Lower leg skin (tissue), 4 donors: ENCODE measurements at regions not wholly inside any gene's neighbourhood (a gene's known extent, or its start where the extent isn't known, plus 50 kb on each side); places are given as distances from the start of the nearest gene placed in this dataset.

Experiments used
- DNase-seq, 2 donors: peaks; one replicate each; pipeline ENCODE4 v3.0.0-alpha.2; 2019; ENCODE audit warnings: low spot score in 2 of 2
- H3K4me3 ChIP-seq: fragments of 200-600 bp; sonication (generic); 2 replicates; pipeline ENCODE4 v1.5.1; 2017; ENCODE audit warnings: mild to moderate bottlenecking, low read depth; ENCODE audit not compliant: poor library complexity, severe bottlenecking
- CTCF ChIP-seq, 3 donors: fragments of 450-650 bp; IDR thresholded peaks; one replicate each; pipeline ENCODE4 v1.5.1; 2016; ENCODE audit warnings: antibody characterized with exemption in 3 of 3, mild to moderate bottlenecking in 3 of 3, moderate library complexity in 2 of 3
- POLR2A ChIP-seq, 2 donors: fragments of 450-650 bp; IDR thresholded peaks; one replicate each; pipeline ENCODE4 v1.6.1; 2016 to 2017; ENCODE audit warnings: antibody characterized with exemption in 2 of 2, mild to moderate bottlenecking in 1 of 2, moderate library complexity in 1 of 2
- WGBS, 2 donors: methylation state at CpG; one replicate each; pipeline ENCODE4 v1.1.5; 2018; 5-methylcytosine and 5-hydroxymethylcytosine counted together
- intact Hi-C: fragments of 100-400 bp; cut with DNase I; formaldehyde crosslinking; loops from one replicate; pipeline ENCODE4 v1.15.0; 2023; ENCODE audit warnings: low total_unique reads

- no peak for DNase-seq
- TF ChIP-seq POLR2A (IDR thresholded peaks at IDR 0.05) (no peak), CTCF (IDR thresholded peaks at IDR 0.05) (no peak)
- WGBS, 2 donors = 61 to 79% methylated on average over 3 of the region's 3 CpGs
- intact Hi-C loops = no loop called here
- no peak overlapping the region for H3K4me3 ChIP-seq
Observed at GRCh38 chr2:62423883-62424458, 82.0 kb downstream of the TMEM17 start.

- DNase-seq = peak in 1 of 2 donors; percentile 57
- WGBS, 2 donors = 44 to 53% methylated on average over 6 of the region's 6 CpGs
- TF ChIP-seq POLR2A (IDR thresholded peaks at IDR 0.05) = no peak
- TF ChIP-seq CTCF (IDR thresholded peaks at IDR 0.05) = no peak
- intact Hi-C loops = no loop called here
- no peak overlapping the region for H3K4me3 ChIP-seq
Observed at GRCh38 chr2:62423235-62423634, 82.8 kb downstream of the TMEM17 start.

GRCh38 chr2:62415518-62415917 is 90.5 kb downstream of the TMEM17 start:
- no peak for DNase-seq
- H3K4me3 ChIP-seq = no peak overlapping the region
- 78 to 86% methylated on average over 2 of the region's 2 CpGs for WGBS, 2 donors
- TF ChIP-seq CTCF (IDR thresholded peaks at IDR 0.05) (no peak), POLR2A (IDR thresholded peaks at IDR 0.05) (no peak)
- intact Hi-C loops = no loop called here

- intact Hi-C loops = no loop called here
- WGBS, 2 donors = 74 to 76% methylated on average over 4 of the region's 4 CpGs
- H3K4me3 ChIP-seq = no peak overlapping the region
- TF ChIP-seq CTCF (IDR thresholded peaks at IDR 0.05) (no peak), POLR2A (IDR thresholded peaks at IDR 0.05) (no peak)
- DNase-seq = no peak
Observed at GRCh38 chr2:62415019-62415431, 91.0 kb downstream of the TMEM17 start.

GRCh38 chr2:62413116-62413663 is 92.8 kb downstream of the TMEM17 start:
- no peak for DNase-seq
- WGBS, 2 donors = 83 to 92% methylated on average over 7 of the region's 7 CpGs
- intact Hi-C loops = loop anchor here (2.0 kb wide), 1 partner anchor 496 kb away; no protein-coding TSS in a partner anchor
- TF ChIP-seq POLR2A (IDR thresholded peaks at IDR 0.05) (no peak), CTCF (IDR thresholded peaks at IDR 0.05) (no peak)
- no peak overlapping the region for H3K4me3 ChIP-seq

- intact Hi-C loops = loop anchor here (2.0 kb wide), 1 partner anchor 496 kb away; no protein-coding TSS in a partner anchor
- no peak for DNase-seq
- TF ChIP-seq CTCF (IDR thresholded peaks at IDR 0.05) (no peak), POLR2A (IDR thresholded peaks at IDR 0.05) (no peak)
- no peak overlapping the region for H3K4me3 ChIP-seq
- 24 to 34% methylated on average over 4 of the region's 4 CpGs for WGBS, 2 donors
Observed at GRCh38 chr2:62412347-62412742, 93.7 kb downstream of the TMEM17 start.
